ENCODE measurements at regions not wholly inside any gene's neighbourhood (a gene's known extent, or its start where the extent isn't known, plus 50 kb on each side); places are given as distances from the start of the nearest gene placed in this dataset.
"Not testable (repeated sequence)": the region's sequence is repeated elsewhere in the genome, so short reads cannot be mapped to it uniquely, and the experiment has no call there.

DNA sequence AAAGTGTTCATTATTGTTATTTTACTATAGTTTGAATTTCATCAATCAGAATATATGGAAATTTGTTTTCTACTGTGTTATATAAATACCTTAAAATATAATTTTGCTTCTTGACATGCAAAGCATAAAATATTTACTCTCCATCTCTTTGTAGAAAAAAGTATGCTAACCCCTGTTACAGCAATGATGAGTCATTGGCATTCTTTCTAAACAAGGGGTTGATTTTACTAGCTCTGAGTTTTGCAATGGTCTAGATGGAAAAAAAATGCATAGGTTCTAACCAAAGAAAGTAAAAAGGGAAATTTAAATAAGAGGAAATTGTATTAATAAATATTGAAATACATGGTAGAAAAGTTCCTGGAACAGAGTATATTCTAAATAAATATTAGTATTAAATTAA is 990.2 kb upstream of the ATXN7L3B start:
- no peak for DNase-seq

DNA sequence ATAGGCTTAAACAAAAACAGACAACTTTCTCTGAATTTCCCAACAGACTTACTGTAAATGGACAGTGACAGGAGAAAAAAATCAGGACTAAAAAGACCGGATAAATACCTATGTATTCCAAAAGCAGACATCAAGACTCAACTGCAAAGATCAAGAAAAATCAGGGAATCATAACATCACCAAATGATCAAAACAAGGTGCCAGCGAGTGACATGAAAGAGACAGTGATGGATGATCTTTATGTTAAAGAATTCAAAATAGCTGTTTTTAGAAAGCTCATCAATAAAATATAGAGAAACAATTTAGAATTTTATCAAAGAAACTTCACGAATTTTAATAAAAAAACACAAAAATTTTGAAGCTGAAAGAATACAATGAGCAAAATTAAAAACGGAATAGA is 952.5 kb upstream of the ATXN7L3B start:
- no peak for DNase-seq

- DNase-seq: no peak
Observed at GRCh38 chr12:73589220-73589619, 948.4 kb upstream of the ATXN7L3B start.

DNA sequence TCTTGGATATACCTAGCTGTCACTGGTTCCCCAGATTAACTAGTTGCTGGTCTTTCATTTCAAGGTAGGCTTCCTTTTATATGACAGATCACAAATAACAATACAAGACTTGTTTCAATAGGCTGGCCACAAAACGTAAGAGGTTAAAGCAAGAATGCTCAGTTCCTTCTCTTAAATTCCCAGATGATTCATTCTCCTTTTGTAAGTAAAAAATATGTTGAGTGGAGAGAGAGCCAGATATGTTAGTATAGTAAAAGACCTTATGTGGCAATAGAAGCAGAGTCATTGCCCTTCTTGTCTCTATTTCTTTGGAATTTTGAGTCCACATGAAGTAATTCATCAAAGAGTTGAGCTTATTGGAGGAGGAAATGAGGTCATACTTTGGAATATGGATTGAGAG is 939.0 kb upstream of the ATXN7L3B start:
- no peak for DNase-seq

DNA sequence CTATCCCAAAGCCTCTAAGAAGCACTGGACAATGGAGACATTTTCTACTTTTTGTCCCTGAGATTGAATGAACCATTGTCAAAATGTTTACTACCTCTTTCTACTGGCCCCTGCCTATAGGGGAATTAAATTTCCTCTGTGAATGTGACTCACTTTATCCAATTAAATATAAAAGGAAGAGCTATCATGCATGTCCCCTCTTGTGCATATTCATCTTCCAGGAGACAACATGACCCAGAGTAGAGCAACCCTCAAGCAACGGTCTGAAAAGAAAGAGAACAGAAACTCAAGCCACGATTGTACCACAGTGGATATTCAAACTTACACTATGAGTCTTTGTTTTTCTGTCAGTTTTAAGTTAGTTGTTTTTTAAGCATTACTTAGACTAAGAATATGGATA is 938.4 kb upstream of the ATXN7L3B start:
- DNase-seq: no peak

DNA sequence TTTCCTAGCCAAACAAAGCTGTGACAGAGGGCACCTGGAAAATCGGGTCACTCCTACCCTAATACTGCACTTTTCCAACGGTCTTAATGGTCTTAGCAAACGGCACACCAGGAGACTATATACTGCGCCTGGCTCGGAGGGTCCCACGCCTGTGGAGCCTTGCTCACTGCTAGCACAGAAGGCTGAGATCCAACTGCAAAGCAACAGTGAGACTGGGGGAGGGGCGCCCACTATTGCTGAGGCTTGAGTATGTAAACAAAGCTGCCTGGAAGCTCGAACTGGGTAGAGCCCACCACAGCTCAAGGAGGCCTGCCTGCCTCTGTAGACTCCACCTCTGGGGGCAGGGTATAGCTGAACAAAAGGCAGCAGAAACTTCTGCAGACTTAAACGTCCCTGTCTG is 931.7 kb upstream of the ATXN7L3B start:
- not testable (repeated sequence) for DNase-seq

GRCh38 chr12:73612551-73612950 is 925.1 kb upstream of the ATXN7L3B start:
- no peak for DNase-seq

DNA sequence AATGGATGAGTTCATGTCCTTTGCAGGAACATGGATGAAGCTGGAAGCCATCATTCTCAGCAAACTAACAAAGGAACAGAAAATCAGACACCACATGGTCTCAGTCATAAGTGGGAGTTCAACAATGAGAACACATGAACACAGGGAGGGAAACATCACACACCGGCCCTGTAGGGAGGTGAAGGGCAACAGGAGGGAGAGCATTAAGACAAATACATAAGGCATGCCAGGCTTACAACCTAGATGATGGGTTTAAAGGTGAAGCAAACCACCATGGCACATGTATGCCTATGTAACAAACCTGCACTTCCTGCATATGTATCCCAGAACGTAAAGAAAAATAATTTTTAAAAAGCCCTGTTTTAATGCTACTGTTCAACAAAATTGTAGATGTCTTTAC is 914.2 kb upstream of the ATXN7L3B start:
- DNase-seq: no peak

- no peak for DNase-seq
Observed at GRCh38 chr12:73625226-73625625, 912.4 kb upstream of the ATXN7L3B start.

GRCh38 chr12:73629171-73629570 is 908.5 kb upstream of the ATXN7L3B start:
- no peak for DNase-seq

GRCh38 chr12:73629893-73630831 is 907.5 kb upstream of the ATXN7L3B start:
- DNase-seq: no peak

- DNase-seq: no peak
Observed at GRCh38 chr12:73632191-73632590, 905.4 kb upstream of the ATXN7L3B start.

- DNase-seq: no peak
Observed at GRCh38 chr12:73632661-73633060, 905.0 kb upstream of the ATXN7L3B start.

DNA sequence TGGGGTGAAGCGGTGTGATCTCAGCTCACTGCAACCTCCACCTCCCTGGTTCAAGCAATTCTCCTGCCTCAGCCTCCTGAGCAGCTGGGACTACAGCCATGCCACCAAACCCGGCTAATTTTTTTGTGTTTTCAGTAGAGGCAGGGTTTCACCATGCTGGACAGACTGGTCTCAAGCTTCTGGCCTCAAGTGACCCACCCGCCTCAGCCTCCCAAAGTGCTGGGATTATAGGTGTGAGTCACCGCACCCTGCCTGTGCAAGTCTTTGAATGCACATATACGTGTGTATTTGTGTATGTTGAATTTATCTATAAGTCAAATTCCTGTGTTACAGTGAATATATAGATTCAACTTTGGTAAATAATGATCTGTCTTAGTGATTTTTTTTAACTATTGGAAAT is 898.2 kb upstream of the ATXN7L3B start:
- DNase-seq: not testable (repeated sequence)

- DNase-seq: no peak
Observed at GRCh38 chr12:73656375-73656774, 881.3 kb upstream of the ATXN7L3B start.

DNA sequence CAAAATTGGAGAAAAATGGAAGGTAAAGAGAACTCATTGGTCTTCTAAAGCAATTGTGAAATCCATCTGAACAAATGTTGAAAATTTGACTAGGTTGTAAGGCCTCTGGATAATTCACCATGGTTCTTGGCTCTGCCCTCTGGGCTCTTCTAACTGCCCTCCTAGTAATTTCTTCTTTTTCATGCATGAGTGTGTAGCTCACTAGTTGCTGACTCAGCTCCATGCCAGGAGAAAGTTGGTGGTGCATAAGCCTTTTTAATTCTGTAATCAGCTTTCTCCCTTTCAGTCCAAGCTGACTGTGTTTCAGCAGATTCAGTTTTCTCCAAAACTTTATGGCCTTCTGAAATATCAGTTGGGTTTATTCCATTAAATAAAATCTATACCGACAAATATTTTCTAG is 877.8 kb upstream of the ATXN7L3B start:
- no peak for DNase-seq

DNA sequence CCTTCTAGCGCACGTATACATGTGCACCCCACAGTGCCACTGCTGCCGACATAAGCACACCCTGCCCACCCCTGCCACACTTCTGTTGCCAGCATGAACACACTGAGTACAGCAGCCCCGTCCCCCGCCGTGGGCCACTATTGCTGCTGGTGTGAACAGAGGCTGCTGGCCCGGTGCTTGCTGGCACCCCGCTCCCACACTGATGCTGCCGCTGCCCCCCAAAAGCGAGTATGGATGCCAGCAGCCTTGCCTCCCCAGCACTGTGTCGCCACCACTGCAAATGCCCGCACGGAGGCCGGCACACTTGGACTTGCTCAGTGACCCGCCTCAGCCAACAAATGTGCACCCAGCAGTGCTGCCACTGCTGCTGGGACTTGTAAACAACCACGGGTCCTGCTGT is 872.4 kb upstream of the ATXN7L3B start:
- DNase-seq: no peak

GRCh38 chr12:73671550-73671949 is 866.1 kb upstream of the ATXN7L3B start:
- not testable (repeated sequence) for DNase-seq

GRCh38 chr12:73677520-73678291 is 859.9 kb upstream of the ATXN7L3B start:
- no peak for DNase-seq

GRCh38 chr12:73678335-73678734 is 859.3 kb upstream of the ATXN7L3B start:
- no peak for DNase-seq

- no peak for DNase-seq
Observed at GRCh38 chr12:73699318-73699717, 838.3 kb upstream of the ATXN7L3B start.

- no peak for DNase-seq
Observed at GRCh38 chr12:73714655-73715054, 823.0 kb upstream of the ATXN7L3B start.

GRCh38 chr12:73716143-73716542 is 821.5 kb upstream of the ATXN7L3B start:
- DNase-seq: not testable (repeated sequence)

- no peak for DNase-seq
Observed at GRCh38 chr12:73719223-73719622, 818.4 kb upstream of the ATXN7L3B start.
